ENCODE measurements at regions not wholly inside any gene's neighbourhood (a gene's known extent, or its start where the extent isn't known, plus 50 kb on each side); places are given as distances from the start of the nearest gene placed in this dataset.
"Not testable (repeated sequence)": the region's sequence is repeated elsewhere in the genome, so short reads cannot be mapped to it uniquely, and the experiment has no call there.

GRCh38 chr1:198417039-198417438 lies 123.4 kb downstream of the ATP6V1G3 start:
- no peaks in the 10 kb centered on the region for H3K9me3 Mint-ChIP-seq (ENCODE audit: low read depth)

GRCh38 chr1:198416296-198416695 lies 124.2 kb downstream of the ATP6V1G3 start:
- no peak overlapping the region for H3K4me3 Mint-ChIP-seq (ENCODE audit: unreplicated experiment)
- peaks cover 12% of the 10 kb centered on the region for H3K4me1 Mint-ChIP-seq (ENCODE audit: low read depth)
- H3K36me3 Mint-ChIP-seq (ENCODE audit: low read depth), result no peaks in the 10 kb centered on the region
- H3K9me3 Mint-ChIP-seq (ENCODE audit: low read depth), result peaks cover 3% of the 10 kb centered on the region
- no peaks in the 10 kb centered on the region for H3K27me3 Mint-ChIP-seq (ENCODE audit: low read depth)
- no peak for DNase-seq (ENCODE audit: low spot score)
- no peak for TF ChIP-seq CTCF (IDR thresholded peaks at IDR 0.05)
- no peak overlapping the region for H3K27ac Mint-ChIP-seq (ENCODE audit: unreplicated experiment)

More at GRCh38 chr1:198417039-198417438, 123.4 kb downstream of the ATP6V1G3 start:
- DNase-seq (ENCODE audit: low spot score), result no peak
- Mint-ChIP-seq H3K27me3 (ENCODE audit: low read depth) (no peaks in the 10 kb centered on the region), H3K27ac (ENCODE audit: unreplicated experiment) (no peak overlapping the region), H3K36me3 (ENCODE audit: low read depth) (no peaks in the 10 kb centered on the region), H3K4me1 (ENCODE audit: low read depth) (peaks cover 12% of the 10 kb centered on the region), H3K4me3 (ENCODE audit: unreplicated experiment) (no peak overlapping the region)
- no peak for TF ChIP-seq CTCF (IDR thresholded peaks at IDR 0.05)

DNA sequence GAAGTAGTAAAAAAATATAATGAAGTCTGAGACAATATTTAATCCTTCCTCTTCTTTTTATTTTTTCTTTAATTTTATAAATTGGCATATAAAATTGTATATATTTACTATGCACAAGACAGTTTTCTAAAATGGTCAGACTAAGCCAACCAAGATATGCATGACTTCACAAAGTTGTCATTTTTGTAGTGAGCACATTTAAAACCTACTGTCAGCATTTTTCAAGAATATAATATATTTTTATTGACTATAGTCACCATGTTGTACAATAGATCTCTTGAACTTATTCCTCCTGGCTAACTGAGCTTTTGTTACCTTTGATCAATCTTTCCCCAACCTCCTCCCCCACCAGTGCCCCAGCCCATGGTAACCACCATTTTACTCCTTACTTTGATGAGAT lies 129.2 kb downstream of the ATP6V1G3 start:
- no peaks in the 10 kb centered on the region for H3K27me3 Mint-ChIP-seq (ENCODE audit: low read depth)
- H3K4me3 Mint-ChIP-seq (ENCODE audit: unreplicated experiment), result no peak overlapping the region
- peaks cover 6% of the 10 kb centered on the region for H3K4me1 Mint-ChIP-seq (ENCODE audit: low read depth)
- H3K9me3 Mint-ChIP-seq (ENCODE audit: low read depth), result peaks cover 9% of the 10 kb centered on the region
- no peak for DNase-seq (ENCODE audit: low spot score)
- H3K36me3 Mint-ChIP-seq (ENCODE audit: low read depth), result peaks cover 1% of the 10 kb centered on the region
- TF ChIP-seq CTCF (IDR thresholded peaks at IDR 0.05), result no peak
- H3K27ac Mint-ChIP-seq (ENCODE audit: unreplicated experiment), result no peak overlapping the region

- Mint-ChIP-seq H3K27ac (ENCODE audit: unreplicated experiment) (no peak overlapping the region), H3K4me3 (ENCODE audit: unreplicated experiment) (no peak overlapping the region), H3K4me1 (ENCODE audit: low read depth) (no peaks in the 10 kb centered on the region), H3K27me3 (ENCODE audit: low read depth) (no peaks in the 10 kb centered on the region), H3K9me3 (ENCODE audit: low read depth) (peaks cover 9% of the 10 kb centered on the region), H3K36me3 (ENCODE audit: low read depth) (peaks cover 1% of the 10 kb centered on the region)
- TF ChIP-seq CTCF (IDR thresholded peaks at IDR 0.05), result no peak
- DNase-seq (ENCODE audit: low spot score), result no peak
These were observed 131.8 kb downstream of the ATP6V1G3 start for GRCh38 chr1:198408716-198409115.

DNA sequence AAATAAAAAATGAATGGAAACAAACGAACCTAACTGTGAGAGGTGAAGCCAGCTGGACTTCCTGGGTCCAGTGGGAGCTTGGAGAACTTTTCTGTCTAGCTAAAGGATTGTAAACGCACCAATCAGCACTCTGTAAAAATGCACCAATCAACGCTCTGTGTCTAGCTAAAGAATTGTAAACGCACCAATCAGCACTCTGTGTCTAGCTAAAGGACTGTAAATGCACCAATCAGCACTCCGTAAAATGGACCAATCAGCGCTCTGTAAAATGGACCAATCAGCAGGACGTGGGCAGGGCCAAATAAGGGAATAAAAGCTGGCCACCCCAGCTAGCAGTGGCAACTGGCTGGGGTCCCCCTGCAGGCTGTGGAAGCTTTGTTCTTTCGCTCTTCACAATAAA lies 135.8 kb downstream of the ATP6V1G3 start:
- H3K4me3 Mint-ChIP-seq (ENCODE audit: unreplicated experiment); DNase-seq (ENCODE audit: low spot score); H3K27ac Mint-ChIP-seq (ENCODE audit: unreplicated experiment); H3K27me3 Mint-ChIP-seq (ENCODE audit: low read depth); H3K9me3 Mint-ChIP-seq (ENCODE audit: low read depth); H3K4me1 Mint-ChIP-seq (ENCODE audit: low read depth); H3K36me3 Mint-ChIP-seq (ENCODE audit: low read depth): not testable (repeated sequence)

DNA sequence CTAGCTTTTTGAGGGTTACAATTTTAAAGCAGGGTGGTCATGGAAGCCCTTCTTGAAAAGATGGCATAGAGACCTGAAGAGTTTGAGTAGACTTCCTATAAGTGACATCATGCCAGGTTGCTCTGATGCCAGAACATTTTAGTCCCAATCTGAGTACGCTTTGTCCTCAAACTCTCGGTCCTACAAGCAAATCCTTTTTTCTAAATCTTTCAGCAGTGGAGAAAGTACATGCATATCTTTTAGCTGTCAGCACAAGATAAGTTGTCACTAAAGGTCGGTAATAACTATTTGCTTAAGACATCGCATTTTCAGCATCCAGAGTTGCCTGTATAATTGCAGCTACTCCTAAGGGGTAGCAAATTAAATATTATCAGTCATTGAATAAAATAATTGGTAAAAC lies 140.4 kb downstream of the ATP6V1G3 start:
- Mint-ChIP-seq H3K36me3 (ENCODE audit: low read depth) (no peaks in the 10 kb centered on the region), H3K4me3 (ENCODE audit: unreplicated experiment) (no peak overlapping the region), H3K4me1 (ENCODE audit: low read depth) (no peaks in the 10 kb centered on the region), H3K27ac (ENCODE audit: unreplicated experiment) (no peak overlapping the region), H3K9me3 (ENCODE audit: low read depth) (peaks cover 3% of the 10 kb centered on the region), H3K27me3 (ENCODE audit: low read depth) (no peaks in the 10 kb centered on the region)
- TF ChIP-seq CTCF (IDR thresholded peaks at IDR 0.05), result no peak
- DNase-seq (ENCODE audit: low spot score), result no peak

All from chondrocyte (in vitro differentiated cells).